ENCODE measurements at regions not wholly inside any gene's neighbourhood (a gene's known extent, or its start where the extent isn't known, plus 50 kb on each side); places are given as distances from the start of the nearest gene placed in this dataset.

DNA sequence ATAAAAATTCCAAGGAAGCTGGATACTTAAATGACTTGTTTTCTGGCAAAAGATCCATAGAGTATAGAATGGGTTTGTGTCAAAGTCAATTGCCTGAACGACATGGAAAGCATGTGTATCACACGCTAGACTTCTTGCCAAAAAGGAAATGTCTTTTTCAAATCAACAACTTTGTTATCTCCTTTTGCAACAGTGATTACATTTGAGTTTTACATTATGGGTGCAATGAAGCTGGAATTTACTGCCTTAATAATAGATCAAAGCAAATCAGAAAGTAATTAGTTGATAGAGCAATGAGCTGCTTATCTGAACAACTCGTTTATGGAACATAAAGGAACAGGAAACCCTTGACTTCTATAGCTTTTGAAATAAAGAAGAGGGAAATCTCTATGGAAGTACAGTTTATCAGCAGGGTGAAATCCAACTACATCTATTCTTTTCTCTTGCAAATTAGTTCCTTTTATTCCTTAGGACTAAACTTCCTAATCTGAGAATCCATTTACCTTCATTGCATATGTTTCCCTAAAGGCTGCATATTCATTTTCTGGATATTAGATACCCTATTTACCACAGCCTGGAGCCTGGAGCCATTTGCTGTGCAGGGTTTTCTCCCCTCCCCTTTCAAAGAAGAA is 415.1 kb upstream of the NECTIN3 start:
- Histone ChIP-seq H3K9me3 (no peaks in the 10 kb centered on the region), H3K4me1 (no peaks in the 10 kb centered on the region), H3K36me3 (no peaks in the 10 kb centered on the region), H3K4me3 (replicated peaks in 1 of 3) (no peak overlapping the region), H3K27me3 (no peaks in the 10 kb centered on the region), H3K27ac (no peak overlapping the region)
- 57 to 59% methylated on average over 3 of the region's 3 CpGs for WGBS, 2 donors
- TF ChIP-seq POLR2A (IDR thresholded peaks at IDR 0.05): no peak
- no peak for TF ChIP-seq CTCF (IDR thresholded peaks at IDR 0.05)
- intact Hi-C loops (cut with DNase I): no loop called here
- DNase-seq: no peak

- no peak overlapping the region for H3K4me3 ChIP-seq (replicated peaks in 1 of 3)
- H3K27me3 ChIP-seq: no peaks in the 10 kb centered on the region
- no peak for DNase-seq
- no peaks in the 10 kb centered on the region for H3K36me3 ChIP-seq
- no peaks in the 10 kb centered on the region for H3K9me3 ChIP-seq
- intact Hi-C loops (cut with DNase I): no loop called here
- no peaks in the 10 kb centered on the region for H3K4me1 ChIP-seq
- TF ChIP-seq POLR2A (IDR thresholded peaks at IDR 0.05) (no peak), CTCF (IDR thresholded peaks at IDR 0.05) (no peak)
- 79 to 84% methylated on average over 2 of the region's 2 CpGs for WGBS, 2 donors
- H3K27ac ChIP-seq: no peak overlapping the region
Observed at GRCh38 chr3:110664148-110664547, 407.5 kb upstream of the NECTIN3 start.

- Histone ChIP-seq H3K36me3 (no peaks in the 10 kb centered on the region), H3K9me3 (no peaks in the 10 kb centered on the region), H3K27ac (no peak overlapping the region), H3K4me1 (no peaks in the 10 kb centered on the region), H3K4me3 (replicated peaks in 1 of 3) (no peak overlapping the region), H3K27me3 (no peaks in the 10 kb centered on the region)
- WGBS, 2 donors: 84 to 89% methylated on average over 2 of the region's 2 CpGs
- TF ChIP-seq CTCF (IDR thresholded peaks at IDR 0.05): no peak
- no peak for TF ChIP-seq POLR2A (IDR thresholded peaks at IDR 0.05)
- intact Hi-C loops (cut with DNase I): no loop called here
- DNase-seq: no peak
Observed at GRCh38 chr3:110666495-110666894, 405.1 kb upstream of the NECTIN3 start.

GRCh38 chr3:110667216-110667615 is 404.4 kb upstream of the NECTIN3 start:
- 97 to 100% methylated on average over 2 of the region's 2 CpGs for WGBS, 2 donors

GRCh38 chr3:110670407-110670806 is 401.2 kb upstream of the NECTIN3 start:
- no peak for DNase-seq
- intact Hi-C loops (cut with DNase I): no loop called here
- H3K9me3 ChIP-seq: no peaks in the 10 kb centered on the region
- H3K4me3 ChIP-seq (replicated peaks in 1 of 3): no peak overlapping the region
- H3K27ac ChIP-seq: no peak overlapping the region
- H3K4me1 ChIP-seq: no peaks in the 10 kb centered on the region
- no peaks in the 10 kb centered on the region for H3K27me3 ChIP-seq
- TF ChIP-seq CTCF (IDR thresholded peaks at IDR 0.05): no peak
- TF ChIP-seq POLR2A (IDR thresholded peaks at IDR 0.05): no peak
- no peaks in the 10 kb centered on the region for H3K36me3 ChIP-seq

More at GRCh38 chr3:110667216-110667615, 404.4 kb upstream of the NECTIN3 start:
- H3K27me3 ChIP-seq: no peaks in the 10 kb centered on the region
- H3K27ac ChIP-seq: no peak overlapping the region
- TF ChIP-seq CTCF (IDR thresholded peaks at IDR 0.05): no peak
- no peak for TF ChIP-seq POLR2A (IDR thresholded peaks at IDR 0.05)
- H3K36me3 ChIP-seq: no peaks in the 10 kb centered on the region
- no peak overlapping the region for H3K4me3 ChIP-seq (replicated peaks in 1 of 3)
- DNase-seq: no peak
- H3K9me3 ChIP-seq: no peaks in the 10 kb centered on the region
- intact Hi-C loops (cut with DNase I): no loop called here
- H3K4me1 ChIP-seq: no peaks in the 10 kb centered on the region
